Inflammatory macrophage (primary cell): ENCODE measurements at regions not wholly inside any gene's neighbourhood (a gene's known extent, or its start where the extent isn't known, plus 50 kb on each side); places are given as distances from the start of the nearest gene placed in this dataset.
"Not testable (repeated sequence)": the region's sequence is repeated elsewhere in the genome, so short reads cannot be mapped to it uniquely, and the experiment has no call there.

Source experiments
- DNase-seq, 2 donors: peaks; one replicate each; pipeline ENCODE4 v3.0.0-alpha.2; 2020 to 2022

DNA sequence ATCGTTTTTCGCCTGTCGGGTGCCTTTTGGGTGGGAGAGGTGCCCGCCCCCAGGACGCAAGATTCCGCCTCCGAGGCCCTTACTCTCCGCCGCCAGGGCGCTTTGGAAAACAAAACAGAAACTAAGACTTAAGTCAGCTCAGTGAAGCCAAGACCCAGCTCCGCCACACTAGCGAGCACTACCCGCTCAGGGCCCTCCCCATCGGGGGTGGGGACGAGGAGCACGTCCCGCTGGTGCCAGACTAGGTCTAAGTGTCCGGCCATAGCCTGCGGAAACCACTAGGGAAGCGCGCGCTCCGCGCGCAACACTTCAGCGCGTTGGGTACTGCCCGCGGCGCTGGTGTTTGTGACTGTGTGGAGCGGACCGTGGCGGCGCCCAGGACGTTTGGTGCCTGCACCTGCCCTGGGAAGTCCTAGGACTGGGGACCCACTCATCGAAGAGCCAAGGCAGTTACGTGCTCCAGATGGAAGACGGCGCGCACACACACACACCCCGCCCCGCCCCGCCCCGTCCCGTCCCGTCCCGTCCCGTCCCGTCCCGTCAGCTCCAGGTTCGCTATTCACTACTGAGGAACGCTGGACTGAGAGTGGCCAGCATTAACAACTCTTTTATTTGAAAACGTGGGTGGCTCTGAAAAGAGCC lies 57.6 kb upstream of the BOLA1 start:
- DNase-seq: not testable (repeated sequence)

DNA sequence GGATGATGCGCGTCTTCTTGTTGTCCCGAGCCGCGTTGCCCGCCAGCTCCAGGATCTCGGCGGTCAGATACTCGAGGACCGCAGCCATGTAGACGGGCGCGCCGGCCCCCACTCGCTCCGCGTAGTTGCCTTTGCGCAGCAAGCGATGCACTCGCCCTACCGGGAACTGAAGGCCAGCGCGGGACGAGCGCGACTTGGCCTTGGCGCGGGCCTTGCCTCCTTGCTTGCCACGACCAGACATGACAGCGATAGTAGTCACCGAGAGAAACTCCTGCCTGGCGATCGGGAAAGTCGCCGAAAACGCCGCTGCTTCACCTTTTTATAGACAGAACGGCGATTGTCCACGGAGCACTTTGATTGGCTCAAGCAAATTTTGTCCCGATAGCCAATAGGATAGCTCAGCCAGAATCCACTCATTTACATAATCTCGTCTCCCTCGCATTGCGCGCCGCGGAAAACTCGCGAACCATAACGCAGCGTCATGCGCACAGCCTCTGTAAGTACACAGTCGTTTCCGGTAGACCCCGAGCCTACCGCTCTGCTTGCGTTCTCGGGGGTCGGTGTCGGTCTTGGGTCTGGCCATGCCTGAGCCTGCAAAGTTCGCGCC lies 56.8 kb upstream of the BOLA1 start:
- DNase-seq: not testable (repeated sequence)

DNA sequence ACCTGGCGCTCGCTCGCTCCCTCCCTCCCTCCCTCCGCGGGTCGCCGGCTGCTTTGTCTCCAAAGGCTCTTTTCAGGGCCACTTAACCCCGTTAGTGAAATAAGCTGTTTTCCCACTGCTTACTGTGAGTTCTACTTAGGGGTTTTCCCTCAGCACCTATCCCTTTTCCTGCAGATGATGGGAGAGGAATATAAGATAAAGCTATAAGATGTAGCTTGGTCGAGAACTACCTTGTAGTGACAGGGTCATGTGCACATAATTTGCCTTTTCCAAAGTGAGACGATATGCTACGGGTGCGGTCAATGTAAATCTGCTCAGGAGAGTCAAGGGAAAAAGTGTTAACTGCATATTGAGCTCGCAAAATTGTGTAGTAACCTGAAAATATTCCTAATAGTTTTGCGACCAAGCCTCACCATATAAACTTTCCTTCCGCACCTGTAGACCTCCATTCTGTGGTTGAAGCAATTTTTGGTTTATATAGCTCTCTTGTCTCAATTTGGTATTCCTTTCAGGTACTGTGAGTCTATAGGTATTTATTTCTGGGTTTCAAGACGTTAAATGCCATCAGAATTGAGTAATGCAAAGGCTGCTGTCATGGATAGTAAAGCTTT lies 55.8 kb upstream of the BOLA1 start:
- peak in 1 of 2 donors; percentile 2 for DNase-seq

DNA sequence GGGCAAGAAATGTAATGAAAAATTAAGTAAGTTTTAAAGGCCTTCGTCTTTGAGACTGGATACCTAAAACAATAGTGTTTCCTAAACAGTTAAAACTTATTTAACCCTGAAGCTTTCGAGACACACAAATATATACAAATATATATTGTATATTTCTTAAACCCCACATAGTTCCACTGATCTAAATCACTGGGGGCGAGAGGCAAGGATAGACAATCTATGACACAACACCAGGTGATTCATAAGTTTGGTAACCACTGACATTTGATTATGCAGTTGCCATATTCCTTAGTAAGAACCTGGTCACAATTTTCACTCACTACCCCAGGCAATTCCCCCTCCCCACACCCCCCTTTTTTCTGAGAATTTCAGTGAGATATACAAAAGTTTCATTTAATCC lies 55.3 kb upstream of the BOLA1 start:
- peak; percentile 37 to 40 for DNase-seq

DNA sequence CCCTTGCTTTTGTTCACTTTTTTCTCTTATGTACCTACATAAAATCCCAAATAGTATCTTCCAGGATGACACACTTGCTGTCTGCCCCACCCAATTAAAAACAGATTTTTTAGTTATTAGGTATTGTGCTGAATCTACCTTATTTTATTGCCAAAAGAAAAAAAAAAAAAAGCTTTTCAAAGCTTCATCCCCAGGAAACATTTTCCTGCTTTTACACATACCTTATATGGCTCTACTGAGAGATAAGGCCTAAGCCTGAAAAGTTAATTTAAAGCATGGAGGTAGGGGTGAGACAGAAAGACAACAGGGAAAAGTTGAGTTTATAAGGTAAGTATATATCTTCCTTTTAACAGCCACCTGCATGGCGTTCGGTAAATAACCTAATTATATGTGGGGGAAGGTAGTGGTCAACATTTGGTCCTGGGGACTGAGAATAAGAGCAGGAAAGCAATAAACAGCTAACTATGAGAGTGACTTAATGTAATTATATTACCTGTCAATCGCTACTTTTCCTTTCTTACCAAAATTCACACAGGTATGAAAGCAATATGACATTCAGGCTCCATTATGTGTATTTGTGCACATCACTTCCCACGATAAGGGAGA lies 54.6 kb upstream of the BOLA1 start:
- no peak for DNase-seq

DNA sequence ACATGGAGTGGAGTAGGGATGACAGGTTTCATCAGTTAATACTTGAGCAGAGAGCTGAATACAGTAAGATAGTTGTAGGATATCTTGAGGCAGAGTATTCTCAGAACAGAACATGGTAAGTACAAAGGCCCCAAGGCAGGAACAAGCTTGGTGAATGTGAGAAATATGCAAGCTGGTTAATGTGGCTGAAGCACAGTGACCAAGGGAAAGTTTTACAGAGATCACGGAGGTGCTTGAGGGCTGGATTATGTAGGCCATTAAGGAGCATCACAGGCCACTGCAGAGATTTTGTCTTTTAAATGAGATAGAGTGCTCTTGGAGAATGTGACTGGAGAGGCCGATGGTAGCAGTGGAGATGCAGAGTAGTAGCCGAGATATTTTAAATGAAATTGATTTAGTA lies 54.0 kb upstream of the BOLA1 start:
- DNase-seq: no peak

DNA sequence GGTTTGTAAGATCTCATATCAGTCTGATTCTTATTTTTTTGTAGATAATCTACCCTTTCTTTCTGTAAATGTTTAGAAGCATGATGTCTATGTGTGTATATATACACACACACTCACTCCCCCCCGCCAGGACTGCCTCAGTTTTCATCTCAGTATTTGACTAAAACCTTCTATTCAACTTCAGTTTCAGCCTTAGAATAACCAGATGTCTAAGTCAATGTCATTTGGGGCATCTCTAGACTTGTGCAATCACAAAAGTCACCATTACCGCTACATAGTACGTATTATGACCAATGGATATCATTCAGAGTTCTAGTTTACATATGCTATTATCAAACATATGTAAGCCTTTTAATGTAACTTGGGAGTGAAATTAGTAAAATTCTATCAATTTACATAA lies 53.3 kb upstream of the BOLA1 start:
- no peak for DNase-seq

DNA sequence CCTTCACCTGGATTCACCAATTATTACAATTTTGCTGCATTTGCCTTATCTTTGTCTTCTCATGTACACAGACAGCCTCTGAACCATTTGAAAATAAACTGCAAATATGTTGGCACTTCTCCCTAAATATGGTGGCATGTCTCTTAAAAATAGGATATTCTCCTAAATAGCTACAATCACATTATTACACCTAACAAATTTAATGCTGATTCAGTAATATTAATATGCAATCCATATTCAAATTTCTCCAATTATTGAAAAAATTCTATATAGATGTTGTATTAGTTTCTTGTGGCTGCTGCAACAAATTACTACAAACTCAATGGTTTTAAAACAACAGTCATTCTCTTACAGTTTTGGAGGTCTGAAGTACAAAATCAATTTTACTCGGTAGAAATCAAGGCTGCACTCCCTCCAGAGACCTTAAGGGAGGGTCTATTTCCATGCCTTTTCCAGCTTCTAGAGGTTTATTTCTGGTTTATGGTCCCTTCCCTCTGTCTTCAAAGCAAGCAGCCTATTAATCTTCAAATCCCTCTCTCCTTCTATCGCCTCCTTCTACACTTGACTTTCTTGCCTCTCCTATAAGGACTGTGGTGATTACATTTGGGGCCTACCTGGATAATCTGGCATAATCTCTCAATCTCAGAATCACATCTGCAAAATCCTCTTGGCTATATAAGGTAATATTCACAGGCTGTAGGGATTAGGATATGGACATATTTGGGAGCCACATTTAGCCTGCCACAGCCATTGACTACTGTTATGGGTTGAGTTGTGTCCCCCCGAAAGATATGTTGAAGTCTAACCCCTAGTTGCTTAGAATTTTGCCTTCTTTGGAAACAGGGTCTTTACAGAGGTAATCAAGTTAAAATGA lies 52.5 kb upstream of the BOLA1 start:
- DNase-seq: no peak

DNA sequence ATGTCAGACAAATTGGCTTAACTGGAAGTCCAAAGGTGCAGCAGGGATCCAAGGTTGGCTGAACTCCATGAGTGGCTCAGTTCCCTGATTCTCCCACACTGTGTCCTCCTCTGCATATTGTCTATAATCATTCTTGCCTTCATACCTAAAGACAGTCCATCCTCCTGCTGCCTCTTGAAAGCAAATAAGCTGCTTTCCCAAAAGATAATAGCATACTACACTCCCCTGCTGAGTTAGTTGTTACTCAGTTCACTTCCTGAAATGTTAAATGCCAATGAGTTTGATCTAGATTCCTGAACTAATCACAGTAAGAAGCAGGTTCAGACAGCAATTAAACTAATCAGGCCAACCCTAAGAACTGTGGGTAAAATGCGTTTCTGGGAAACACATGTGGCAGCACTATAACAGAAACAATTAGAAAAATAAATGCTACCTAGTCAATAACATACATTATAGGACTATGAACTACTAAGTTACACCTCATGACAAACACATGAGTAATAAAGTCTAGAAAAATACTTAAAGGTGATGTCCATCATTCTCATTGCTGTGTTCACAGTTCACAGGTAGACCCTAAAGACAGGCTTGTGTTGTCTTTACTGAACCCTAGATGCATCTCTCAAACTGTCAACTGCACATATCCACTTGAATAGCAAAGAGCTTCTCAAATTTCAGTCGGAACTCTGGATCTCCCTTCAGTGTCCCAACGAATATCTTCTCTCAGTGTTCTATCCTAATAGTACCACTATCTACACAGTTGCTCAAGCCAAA lies 50.8 kb upstream of the BOLA1 start:
- DNase-seq: no peak

DNA sequence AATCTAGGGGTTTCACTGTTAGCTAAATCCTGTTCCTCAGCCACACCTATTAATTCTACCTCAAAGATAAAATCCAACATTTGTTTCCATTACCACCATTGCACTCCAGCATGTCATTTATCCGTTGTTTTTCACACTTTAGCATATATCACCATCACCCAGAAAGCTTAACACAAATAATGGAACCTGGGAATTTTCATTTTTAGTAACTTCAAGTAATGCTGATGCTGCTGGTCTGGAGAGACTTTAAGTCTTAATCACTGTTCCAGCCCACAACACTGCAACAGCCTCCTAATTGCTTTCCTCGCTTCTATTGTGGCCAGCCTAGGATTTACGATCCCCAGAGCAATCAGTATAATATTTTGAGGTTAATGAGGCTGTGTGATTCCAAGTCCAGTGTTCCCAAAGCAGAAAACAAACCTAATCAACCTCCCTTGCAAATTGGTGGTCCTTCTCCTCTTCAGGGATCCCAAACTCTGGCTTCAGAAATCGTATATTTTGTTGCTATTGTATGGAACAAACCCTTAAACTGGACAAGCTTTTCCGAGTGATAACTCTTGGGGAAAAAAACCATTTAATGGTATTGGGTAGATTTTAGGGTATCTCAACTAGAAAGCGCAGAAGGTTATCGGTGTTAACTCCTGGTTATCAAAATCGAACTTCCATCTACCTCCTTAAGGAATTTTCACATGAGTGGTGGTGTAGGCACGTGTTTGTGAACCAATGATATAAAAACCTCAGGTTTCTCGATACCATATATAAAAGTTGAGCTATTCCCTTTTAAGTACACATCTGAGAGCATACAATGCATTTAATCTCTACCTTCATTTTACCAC lies 50.0 kb upstream of the BOLA1 start:
- no peak for DNase-seq
